ENCODE measurements at regions not wholly inside any gene's neighbourhood (a gene's known extent, or its start where the extent isn't known, plus 50 kb on each side); places are given as distances from the start of the nearest gene placed in this dataset.

GRCh38 chr13:80123945-80124344 lies 217.0 kb downstream of the SPRY2 start:
- H3K36me3 ChIP-seq, result no peaks in the 10 kb centered on the region
- DNase-seq, result no peak
- H3K4me3 ChIP-seq (ENCODE audit: low read depth, low read length), result no peak overlapping the region
- TF ChIP-seq CTCF (IDR thresholded peaks at IDR 0.05; ENCODE audit: low read depth, low read length), result no peak
- H3K4me1 ChIP-seq, result peaks cover 1% of the 10 kb centered on the region; the same call in 1 of the 2 replicates
- H3K9me3 ChIP-seq, result no peaks in the 10 kb centered on the region
- H3K27me3 ChIP-seq, result no peaks in the 10 kb centered on the region

- no peak overlapping the region for H3K4me3 ChIP-seq (ENCODE audit: low read depth, low read length)
- H3K9me3 ChIP-seq, result no peaks in the 10 kb centered on the region
- no peak for TF ChIP-seq CTCF (IDR thresholded peaks at IDR 0.05; ENCODE audit: low read depth, low read length)
- H3K4me1 ChIP-seq, result peaks cover 17% of the 10 kb centered on the region
- H3K36me3 ChIP-seq, result no peaks in the 10 kb centered on the region
- no peaks in the 10 kb centered on the region for H3K27me3 ChIP-seq
- no peak for DNase-seq
These were observed 219.9 kb downstream of the SPRY2 start for GRCh38 chr13:80121038-80121437.

GRCh38 chr13:80118506-80118905 lies 222.4 kb downstream of the SPRY2 start:
- H3K4me3 ChIP-seq (ENCODE audit: low read depth, low read length), result no peak overlapping the region
- no peaks in the 10 kb centered on the region for H3K27me3 ChIP-seq
- H3K36me3 ChIP-seq, result no peaks in the 10 kb centered on the region
- no peaks in the 10 kb centered on the region for H3K9me3 ChIP-seq
- H3K4me1 ChIP-seq, result peaks cover 17% of the 10 kb centered on the region
- no peak for DNase-seq
- no peak for TF ChIP-seq CTCF (IDR thresholded peaks at IDR 0.05; ENCODE audit: low read depth, low read length)

GRCh38 chr13:80118099-80118498 lies 222.8 kb downstream of the SPRY2 start:
- no peak for TF ChIP-seq CTCF (IDR thresholded peaks at IDR 0.05; ENCODE audit: low read depth, low read length)
- no peaks in the 10 kb centered on the region for H3K27me3 ChIP-seq
- DNase-seq, result no peak

GRCh38 chr13:80117515-80117914 lies 223.4 kb downstream of the SPRY2 start:
- no peak for DNase-seq
- peaks cover 17% of the 10 kb centered on the region for H3K4me1 ChIP-seq
- H3K4me3 ChIP-seq (ENCODE audit: low read depth, low read length), result no peak overlapping the region
- no peaks in the 10 kb centered on the region for H3K27me3 ChIP-seq
- no peaks in the 10 kb centered on the region for H3K9me3 ChIP-seq
- no peak for TF ChIP-seq CTCF (IDR thresholded peaks at IDR 0.05; ENCODE audit: low read depth, low read length)
- H3K36me3 ChIP-seq, result no peaks in the 10 kb centered on the region

More at GRCh38 chr13:80118099-80118498, 222.8 kb downstream of the SPRY2 start:
- no peaks in the 10 kb centered on the region for H3K36me3 ChIP-seq
- H3K9me3 ChIP-seq, result no peaks in the 10 kb centered on the region
- peaks cover 17% of the 10 kb centered on the region for H3K4me1 ChIP-seq
- no peak overlapping the region for H3K4me3 ChIP-seq (ENCODE audit: low read depth, low read length)

- no peaks in the 10 kb centered on the region for H3K9me3 ChIP-seq
- peaks cover 17% of the 10 kb centered on the region for H3K4me1 ChIP-seq
- H3K27me3 ChIP-seq, result no peaks in the 10 kb centered on the region
- TF ChIP-seq CTCF (IDR thresholded peaks at IDR 0.05; ENCODE audit: low read depth, low read length), result no peak
- H3K4me3 ChIP-seq (ENCODE audit: low read depth, low read length), result no peak overlapping the region
- no peak for DNase-seq
- no peaks in the 10 kb centered on the region for H3K36me3 ChIP-seq
These were observed 224.8 kb downstream of the SPRY2 start for GRCh38 chr13:80116107-80116506.

Data from BE2C (cell line).